ENCODE measurements at regions not wholly inside any gene's neighbourhood (a gene's known extent, or its start where the extent isn't known, plus 50 kb on each side); places are given as distances from the start of the nearest gene placed in this dataset.
"Not testable (repeated sequence)": the region's sequence is repeated elsewhere in the genome, so short reads cannot be mapped to it uniquely, and the experiment has no call there.

DNA sequence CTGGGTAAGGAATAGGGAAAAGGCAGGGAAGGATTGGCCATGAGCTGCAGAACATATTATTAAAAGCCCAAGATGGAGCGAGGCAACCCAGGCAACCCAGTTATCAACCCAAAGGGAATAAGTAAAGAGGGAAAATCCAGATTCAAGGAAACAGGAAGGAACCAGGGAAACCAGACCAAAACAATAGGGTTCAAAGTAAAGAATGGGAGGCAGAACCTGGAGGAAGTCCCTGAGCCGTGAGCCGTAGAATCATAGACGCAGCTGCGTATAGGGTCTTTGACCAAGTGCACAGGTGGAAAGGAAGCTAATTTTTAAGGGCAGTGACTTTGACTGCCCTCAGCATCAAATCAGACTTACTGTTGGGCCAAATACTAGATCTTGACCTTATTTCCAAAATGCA is 98.5 kb upstream of the SRD5A3 start:
- DNase-seq (no peak), ATAC-seq (ENCODE audit: poor library complexity) (no peak)
- intact Hi-C loops (cut with DNase I): no loop called here

DNA sequence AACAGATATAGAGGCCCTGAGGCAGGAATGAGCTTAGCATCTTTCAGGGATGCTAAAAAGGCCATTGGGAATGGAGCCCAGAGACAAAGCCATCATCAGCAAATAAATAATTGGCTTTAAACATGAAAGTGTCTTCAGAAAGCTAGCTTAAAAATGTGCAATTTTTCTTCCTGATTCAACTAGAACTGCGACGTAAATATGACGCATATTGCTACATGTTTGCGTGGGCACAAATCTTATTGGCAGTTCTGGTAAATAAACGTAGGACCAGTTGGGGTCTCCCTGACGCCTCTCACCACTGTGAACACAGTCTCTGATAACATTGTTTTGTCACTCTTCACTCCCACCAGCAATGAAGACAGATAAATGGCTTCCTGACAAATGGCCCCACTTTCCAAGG is 97.3 kb upstream of the SRD5A3 start:
- ATAC-seq (ENCODE audit: poor library complexity): no peak
- no peak for DNase-seq
- intact Hi-C loops (cut with DNase I): no loop called here

GRCh38 chr4:55249476-55249875 is 96.6 kb upstream of the SRD5A3 start:
- intact Hi-C loops (cut with DNase I): no loop called here
- no peak for DNase-seq
- no peak for ATAC-seq (ENCODE audit: poor library complexity)

DNA sequence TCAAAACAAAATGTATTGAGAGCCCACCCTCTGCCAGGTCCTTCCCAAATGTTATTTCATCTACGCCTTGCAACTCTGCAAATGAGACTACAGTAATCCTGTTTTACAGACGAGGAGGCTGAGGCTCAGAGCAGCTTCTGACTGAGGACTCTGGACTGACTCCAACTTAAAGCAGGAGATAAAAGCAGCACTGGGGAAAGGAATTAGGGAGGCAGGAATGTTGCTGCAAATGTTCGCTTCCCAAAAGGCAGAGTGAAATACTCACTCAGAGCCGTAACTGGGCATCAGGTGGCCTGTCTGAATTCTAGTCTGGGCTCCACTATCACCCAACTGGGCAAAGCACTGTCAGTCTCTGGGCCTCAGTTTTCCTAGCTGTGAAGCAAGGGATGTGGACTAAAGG is 94.7 kb upstream of the SRD5A3 start:
- DNase-seq (no peak), ATAC-seq (ENCODE audit: poor library complexity) (no peak)
- intact Hi-C loops (cut with DNase I): no loop called here

GRCh38 chr4:55251896-55252295 is 94.1 kb upstream of the SRD5A3 start:
- intact Hi-C loops (cut with DNase I): no loop called here
- DNase-seq (no peak), ATAC-seq (ENCODE audit: poor library complexity) (no peak)

DNA sequence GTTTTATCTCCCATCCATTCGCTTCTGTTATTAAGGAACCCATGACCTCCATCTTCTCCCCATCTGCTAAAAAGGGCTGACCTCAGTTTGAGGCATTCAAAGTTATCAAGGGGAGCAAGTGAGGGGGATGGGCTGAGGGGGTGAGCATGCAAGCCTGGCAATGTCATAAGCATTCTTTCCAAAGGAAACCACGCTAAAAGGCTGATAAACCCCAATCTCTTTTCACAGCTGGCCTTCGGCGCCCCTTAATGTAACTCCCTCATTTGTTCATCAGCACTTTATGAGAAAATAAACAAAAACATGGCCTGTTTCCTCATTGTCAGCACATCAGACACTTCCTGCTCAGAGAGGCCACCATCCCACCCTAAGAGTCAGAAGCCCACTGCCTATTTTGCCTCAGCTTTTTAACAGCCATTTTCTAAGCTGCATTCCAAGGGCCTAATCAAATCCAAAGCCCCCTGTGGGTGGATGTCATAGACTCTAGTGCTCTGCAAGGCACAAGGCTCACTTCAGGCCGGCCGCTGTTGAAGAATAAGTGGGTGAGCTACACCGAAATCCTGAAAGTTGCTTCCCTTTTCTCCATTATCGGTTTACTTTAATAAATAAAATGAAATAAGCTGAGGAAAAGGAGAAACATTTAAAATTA is 92.0 kb upstream of the SRD5A3 start:
- ATAC-seq (ENCODE audit: poor library complexity) (no peak), DNase-seq (no peak)
- intact Hi-C loops (cut with DNase I): no loop called here

GRCh38 chr4:55255179-55255578 is 90.9 kb upstream of the SRD5A3 start:
- ATAC-seq (ENCODE audit: poor library complexity): no peak
- intact Hi-C loops (cut with DNase I): no loop called here
- no peak for DNase-seq

- intact Hi-C loops (cut with DNase I): no loop called here
- ATAC-seq (ENCODE audit: poor library complexity): peak; percentile 86
- no peak for DNase-seq
Observed at GRCh38 chr4:55256787-55257186, 89.3 kb upstream of the SRD5A3 start.

DNA sequence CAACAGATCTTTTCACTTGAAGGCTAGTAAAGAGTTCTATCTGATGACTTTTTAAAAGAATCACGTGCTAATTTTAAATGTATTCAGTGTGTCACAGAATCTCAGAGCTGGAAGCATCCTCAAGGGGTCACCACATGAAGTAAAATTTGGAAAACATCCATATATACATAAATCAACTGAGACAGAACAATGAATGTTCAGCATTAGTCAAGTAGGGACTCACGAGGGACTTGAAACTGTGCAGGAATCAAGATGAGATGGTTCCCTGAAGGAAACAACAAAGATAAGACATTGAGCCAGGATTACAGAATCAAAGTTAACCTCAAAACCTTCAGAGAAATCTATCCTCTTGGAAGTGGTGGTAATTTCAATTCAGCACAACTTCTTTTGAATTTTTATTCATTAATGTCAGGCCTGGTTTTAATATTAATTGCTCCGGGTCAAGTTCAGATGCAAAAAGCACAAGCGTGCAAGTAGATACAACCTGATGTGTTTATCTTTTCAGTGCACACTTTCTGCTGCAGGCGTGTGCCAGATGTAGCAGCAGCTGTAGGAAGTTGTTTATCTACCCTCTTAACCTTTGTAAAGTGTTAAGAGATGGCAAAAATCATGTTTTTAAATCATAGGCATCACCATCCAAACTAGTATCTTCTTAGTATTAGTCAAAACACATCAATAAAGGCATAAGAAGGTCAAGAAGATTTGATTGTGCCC is 87.7 kb upstream of the SRD5A3 start:
- no peak for ATAC-seq (ENCODE audit: poor library complexity)
- intact Hi-C loops (cut with DNase I): no loop called here
- no peak for DNase-seq

- intact Hi-C loops (cut with DNase I): no loop called here
- no peak for DNase-seq
- ATAC-seq (ENCODE audit: poor library complexity): no peak
Observed at GRCh38 chr4:55259294-55259693, 86.7 kb upstream of the SRD5A3 start.

DNA sequence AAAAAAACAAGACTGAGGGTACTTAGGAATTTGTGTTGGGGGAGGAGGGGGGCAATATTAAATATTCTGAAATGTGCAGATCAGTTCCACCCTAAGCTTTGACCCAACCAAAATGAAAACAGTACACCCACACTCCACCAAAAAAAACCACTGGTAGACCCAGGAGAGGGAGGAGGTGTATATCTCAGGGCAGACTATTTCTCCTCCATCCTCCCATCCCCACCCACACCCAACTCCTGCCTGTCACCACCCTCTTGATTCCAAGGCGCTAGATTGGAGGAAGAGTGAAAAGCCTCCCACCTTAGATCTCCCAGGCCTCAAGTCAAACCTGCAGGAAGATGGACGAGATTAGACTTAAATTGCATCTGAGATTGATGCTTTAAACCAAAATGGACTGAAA is 76.6 kb upstream of the SRD5A3 start:
- DNase-seq: no peak
- ATAC-seq (ENCODE audit: poor library complexity): no peak
- intact Hi-C loops (cut with DNase I): no loop called here

DNA sequence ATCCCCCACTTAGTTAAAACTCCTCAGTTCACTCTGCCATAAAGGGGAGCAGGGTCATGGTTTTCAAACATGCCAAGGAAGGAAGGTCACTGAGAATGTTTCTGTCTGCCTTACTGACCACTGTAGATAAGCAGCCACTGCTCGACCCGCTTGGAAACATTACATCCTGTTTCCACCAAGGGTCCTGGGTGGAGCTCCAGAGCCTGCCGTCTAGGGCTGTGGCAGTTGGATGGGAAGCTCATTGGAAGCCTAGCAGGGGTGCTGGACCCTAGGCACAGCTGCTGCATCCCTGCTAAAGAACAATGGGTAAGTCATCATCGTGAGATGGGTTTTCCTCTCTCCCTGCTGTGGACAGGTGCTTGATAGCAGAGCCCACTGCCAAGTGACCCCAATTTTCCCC is 76.0 kb upstream of the SRD5A3 start:
- intact Hi-C loops (cut with DNase I): no loop called here
- DNase-seq (no peak), ATAC-seq (ENCODE audit: poor library complexity) (no peak)

GRCh38 chr4:55270481-55270880 is 75.6 kb upstream of the SRD5A3 start:
- intact Hi-C loops (cut with DNase I): no loop called here
- no peak for DNase-seq
- no peak for ATAC-seq (ENCODE audit: poor library complexity)

- ATAC-seq (ENCODE audit: poor library complexity): no peak
- DNase-seq: no peak
- intact Hi-C loops (cut with DNase I): no loop called here
Observed at GRCh38 chr4:55272102-55272501, 73.9 kb upstream of the SRD5A3 start.

- intact Hi-C loops (cut with DNase I): no loop called here
- no peak for DNase-seq
- no peak for ATAC-seq (ENCODE audit: poor library complexity)
Observed at GRCh38 chr4:55272589-55272988, 73.5 kb upstream of the SRD5A3 start.

DNA sequence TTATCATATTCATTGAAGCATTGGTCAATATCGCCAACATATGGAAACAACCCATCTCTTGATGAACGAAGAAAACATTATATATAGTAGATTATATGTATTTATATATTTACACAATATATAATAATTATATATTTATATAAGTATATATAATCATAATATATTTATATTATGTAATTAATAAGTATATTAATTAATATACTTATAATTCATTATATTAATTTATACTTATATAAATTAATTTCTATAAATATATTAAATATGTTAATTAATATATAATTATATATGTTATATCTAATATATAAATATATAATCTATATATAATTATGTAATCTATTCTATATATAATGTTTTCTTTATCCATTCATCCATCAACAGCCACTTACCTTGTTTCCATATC is 69.0 kb upstream of the SRD5A3 start:
- no peak for ATAC-seq (ENCODE audit: poor library complexity)
- intact Hi-C loops (cut with DNase I): no loop called here
- no peak for DNase-seq

DNA sequence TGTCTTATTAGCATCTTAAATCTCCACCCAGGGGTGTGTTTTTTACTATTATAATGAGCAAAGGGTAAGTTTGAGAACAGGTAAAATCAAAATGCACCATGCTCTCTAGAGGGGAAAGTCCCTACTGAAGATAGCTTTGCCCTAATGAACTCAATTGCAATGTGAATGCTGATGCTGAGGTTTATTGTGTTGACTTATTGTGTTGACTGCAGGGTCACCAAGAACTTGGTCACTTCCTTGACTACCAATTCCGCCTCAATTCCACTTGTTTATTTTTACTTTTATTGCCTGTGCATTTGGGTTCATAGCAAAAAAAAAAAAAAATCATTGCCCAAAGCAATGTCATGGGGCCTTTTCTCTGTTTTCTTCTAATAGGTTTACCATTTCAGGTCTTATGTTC is 67.7 kb upstream of the SRD5A3 start:
- DNase-seq (no peak), ATAC-seq (ENCODE audit: poor library complexity) (no peak)
- intact Hi-C loops (cut with DNase I): no loop called here

GRCh38 chr4:55280474-55280873 is 65.6 kb upstream of the SRD5A3 start:
- DNase-seq; intact Hi-C loops (cut with DNase I); ATAC-seq (ENCODE audit: poor library complexity): not testable (repeated sequence)

DNA sequence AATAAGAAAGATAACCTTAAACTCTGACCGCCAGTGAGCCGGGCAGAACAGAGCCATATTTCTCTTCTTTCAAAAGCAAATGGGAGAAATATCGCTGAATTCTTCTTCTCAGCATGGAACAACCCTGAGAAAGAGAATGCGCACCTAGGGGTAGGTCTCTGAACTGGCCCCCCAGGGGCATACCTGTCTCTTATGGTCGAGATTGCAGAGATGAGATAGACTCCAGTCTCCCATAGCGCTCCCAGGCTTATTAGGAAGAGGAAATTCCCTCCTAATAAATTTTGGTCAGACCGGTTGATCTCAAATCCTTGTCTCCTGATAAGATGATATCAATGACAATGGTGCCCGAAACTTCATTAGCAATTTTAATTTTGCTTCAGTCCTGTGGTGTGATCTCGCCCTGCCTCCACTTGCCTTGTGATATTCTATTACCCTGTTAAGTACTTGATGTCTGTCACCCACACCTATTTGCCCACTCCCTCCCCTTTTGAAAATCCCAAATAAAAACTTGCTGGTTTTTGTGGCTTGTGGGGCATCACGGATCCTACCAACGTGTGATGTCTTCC is 64.8 kb upstream of the SRD5A3 start:
- DNase-seq; intact Hi-C loops (cut with DNase I); ATAC-seq (ENCODE audit: poor library complexity): not testable (repeated sequence)

GRCh38 chr4:55284331-55284730 is 61.7 kb upstream of the SRD5A3 start:
- DNase-seq: no peak
- intact Hi-C loops (cut with DNase I): no loop called here
- ATAC-seq (ENCODE audit: poor library complexity): no peak

Measured in Right ventricle myocardium superior (tissue), 1 donor.